ENCODE measurements at regions not wholly inside any gene's neighbourhood (a gene's known extent, or its start where the extent isn't known, plus 50 kb on each side); places are given as distances from the start of the nearest gene placed in this dataset.
"Not testable (repeated sequence)": the region's sequence is repeated elsewhere in the genome, so short reads cannot be mapped to it uniquely, and the experiment has no call there.

GRCh38 chr11:71705086-71705737 is 122.5 kb upstream of the KRTAP5-11 start:
- TF ChIP-seq CTCF (optimal IDR thresholded peaks at IDR 0.05 in 1 of 3, IDR thresholded peaks at IDR 0.05 in 1 of 3, conservative IDR thresholded peaks at IDR 0.05 in 1 of 3; ENCODE audit: extremely low read depth in 1 of 3, insufficient read depth in 2 of 3, low read length in 3 of 3); EZH2 (IDR thresholded peaks at IDR 0.05; ENCODE audit: low read length): not testable (repeated sequence)
